ENCODE measurements at regions not wholly inside any gene's neighbourhood (a gene's known extent, or its start where the extent isn't known, plus 50 kb on each side); places are given as distances from the start of the nearest gene placed in this dataset.

- DNase-seq, result no peak
Measured at GRCh38 chr6:104170401-104170800, 689.3 kb downstream of the HACE1 start.

- DNase-seq, result no peak
Measured at GRCh38 chr6:104166055-104166668, 693.6 kb downstream of the HACE1 start.

- DNase-seq, result no peak
Measured at GRCh38 chr6:104162036-104162669, 697.6 kb downstream of the HACE1 start.

GRCh38 chr6:104159045-104159618, 700.6 kb downstream of the HACE1 start:
- no peak for DNase-seq

GRCh38 chr6:104143757-104144156, 716.0 kb downstream of the HACE1 start:
- DNase-seq, result no peak

- no peak for DNase-seq
Measured at GRCh38 chr6:104134876-104135275, 724.8 kb downstream of the HACE1 start.

- DNase-seq, result no peak
Measured at GRCh38 chr6:104130343-104130742, 729.4 kb downstream of the HACE1 start.

- DNase-seq, result no peak
Measured at GRCh38 chr6:104126315-104127005, 733.3 kb downstream of the HACE1 start.

GRCh38 chr6:104123227-104123626, 736.5 kb downstream of the HACE1 start:
- DNase-seq, result no peak

GRCh38 chr6:104118274-104118673, 741.4 kb downstream of the HACE1 start:
- DNase-seq, result no peak

GRCh38 chr6:104109806-104110205, 749.9 kb downstream of the HACE1 start:
- no peak for DNase-seq

- no peak for DNase-seq
Measured at GRCh38 chr6:104108634-104109033, 751.1 kb downstream of the HACE1 start.

GRCh38 chr6:104095661-104096416, 763.9 kb downstream of the HACE1 start:
- no peak for DNase-seq

GRCh38 chr6:104087765-104088164, 772.0 kb downstream of the HACE1 start:
- no peak for DNase-seq

GRCh38 chr6:104068281-104068680, 791.4 kb downstream of the HACE1 start:
- DNase-seq, result no peak

GRCh38 chr6:104064876-104065275, 794.8 kb downstream of the HACE1 start:
- DNase-seq, result no peak

- DNase-seq, result no peak
Measured at GRCh38 chr6:104050455-104050854, 809.3 kb downstream of the HACE1 start.

GRCh38 chr6:104046426-104046825, 813.3 kb downstream of the HACE1 start:
- no peak for DNase-seq

GRCh38 chr6:104031346-104031745, 828.4 kb downstream of the HACE1 start:
- DNase-seq, result no peak

GRCh38 chr6:104022126-104022525, 837.6 kb downstream of the HACE1 start:
- no peak for DNase-seq

- DNase-seq, result no peak
Measured at GRCh38 chr6:104019075-104019753, 840.5 kb downstream of the HACE1 start.

Measured in activated CD4-positive, CD25-positive, alpha-beta regulatory T cell treated with anti-CD3 and anti-CD28 coated beads, Interleukin-2, amount 50 U/mL, for 72 hours (primary cell).